ENCODE measurements at regions not wholly inside any gene's neighbourhood (a gene's known extent, or its start where the extent isn't known, plus 50 kb on each side); places are given as distances from the start of the nearest gene placed in this dataset.

DNA sequence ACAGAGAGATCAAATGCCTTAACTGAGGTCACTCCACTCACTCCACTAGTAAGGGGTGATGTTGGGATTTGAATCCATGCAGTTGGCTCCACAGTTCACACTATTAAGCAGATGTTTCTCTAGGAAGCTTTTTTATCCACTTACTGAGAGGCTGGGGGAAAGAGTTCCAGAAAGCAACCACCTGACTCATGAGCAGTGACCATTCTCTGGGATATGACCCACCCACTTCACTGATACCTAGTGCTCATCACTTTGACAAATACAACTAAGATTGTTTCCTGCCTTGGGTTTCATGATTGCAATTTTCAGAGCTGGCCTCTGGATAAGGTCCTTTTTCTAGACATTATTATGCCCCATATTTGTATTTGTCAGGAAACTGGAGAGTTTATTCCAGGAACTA, 152.1 kb upstream of the PLEKHG7 start:
- H3K27ac ChIP-seq, result no peak overlapping the region
- H3K27me3 ChIP-seq, result no peaks in the 10 kb centered on the region
- no peaks in the 10 kb centered on the region for H3K9me3 ChIP-seq
- no peak overlapping the region for H3K4me3 ChIP-seq (replicated peaks in 1 of 3)
- intact Hi-C loops (cut with DNase I), result loop anchor here (5.0 kb wide), 1 partner anchor 128 kb away; no protein-coding TSS in a partner anchor
- no peaks in the 10 kb centered on the region for H3K36me3 ChIP-seq
- TF ChIP-seq POLR2A (IDR thresholded peaks at IDR 0.05), result no peak
- TF ChIP-seq, protein P1, sequence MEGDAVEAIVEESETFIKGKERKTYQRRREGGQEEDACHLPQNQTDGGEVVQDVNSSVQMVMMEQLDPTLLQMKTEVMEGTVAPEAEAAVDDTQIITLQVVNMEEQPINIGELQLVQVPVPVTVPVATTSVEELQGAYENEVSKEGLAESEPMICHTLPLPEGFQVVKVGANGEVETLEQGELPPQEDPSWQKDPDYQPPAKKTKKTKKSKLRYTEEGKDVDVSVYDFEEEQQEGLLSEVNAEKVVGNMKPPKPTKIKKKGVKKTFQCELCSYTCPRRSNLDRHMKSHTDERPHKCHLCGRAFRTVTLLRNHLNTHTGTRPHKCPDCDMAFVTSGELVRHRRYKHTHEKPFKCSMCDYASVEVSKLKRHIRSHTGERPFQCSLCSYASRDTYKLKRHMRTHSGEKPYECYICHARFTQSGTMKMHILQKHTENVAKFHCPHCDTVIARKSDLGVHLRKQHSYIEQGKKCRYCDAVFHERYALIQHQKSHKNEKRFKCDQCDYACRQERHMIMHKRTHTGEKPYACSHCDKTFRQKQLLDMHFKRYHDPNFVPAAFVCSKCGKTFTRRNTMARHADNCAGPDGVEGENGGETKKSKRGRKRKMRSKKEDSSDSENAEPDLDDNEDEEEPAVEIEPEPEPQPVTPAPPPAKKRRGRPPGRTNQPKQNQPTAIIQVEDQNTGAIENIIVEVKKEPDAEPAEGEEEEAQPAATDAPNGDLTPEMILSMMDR (IDR thresholded peaks at IDR 0.05), result no peak
- peaks cover 0 to 16% of the 10 kb centered on the region in 2 donors for H3K4me1 ChIP-seq
- no peak for DNase-seq

DNA sequence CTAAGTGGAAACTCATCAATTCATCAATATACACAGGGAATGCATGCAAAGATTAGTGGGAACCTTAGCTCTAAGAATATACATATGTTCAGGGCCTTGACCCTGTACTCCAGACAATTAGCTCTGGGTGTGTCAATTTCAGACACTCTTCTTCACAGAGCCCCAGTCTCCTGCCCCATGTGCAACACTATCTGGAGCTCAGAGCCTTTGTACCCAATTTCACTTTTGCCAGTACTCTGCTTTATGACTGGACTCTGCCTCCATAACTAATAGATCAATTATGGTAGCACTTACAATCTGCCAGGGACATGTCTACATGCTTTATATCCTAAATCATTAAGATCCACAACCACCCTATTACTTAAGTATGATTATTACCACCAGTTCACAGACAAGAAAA, 152.5 kb upstream of the PLEKHG7 start:
- Histone ChIP-seq H3K27ac (no peak overlapping the region), H3K27me3 (no peaks in the 10 kb centered on the region), H3K36me3 (no peaks in the 10 kb centered on the region), H3K4me3 (replicated peaks in 1 of 3) (no peak overlapping the region), H3K9me3 (no peaks in the 10 kb centered on the region), H3K4me1 (peaks cover 0 to 16% of the 10 kb centered on the region in 2 donors)
- intact Hi-C loops (cut with DNase I), result loop anchor here (5.0 kb wide), 1 partner anchor 128 kb away; no protein-coding TSS in a partner anchor
- no peak for DNase-seq
- no peak for TF ChIP-seq POLR2A (IDR thresholded peaks at IDR 0.05)
- TF ChIP-seq, protein P1 (IDR thresholded peaks at IDR 0.05), result no peak

DNA sequence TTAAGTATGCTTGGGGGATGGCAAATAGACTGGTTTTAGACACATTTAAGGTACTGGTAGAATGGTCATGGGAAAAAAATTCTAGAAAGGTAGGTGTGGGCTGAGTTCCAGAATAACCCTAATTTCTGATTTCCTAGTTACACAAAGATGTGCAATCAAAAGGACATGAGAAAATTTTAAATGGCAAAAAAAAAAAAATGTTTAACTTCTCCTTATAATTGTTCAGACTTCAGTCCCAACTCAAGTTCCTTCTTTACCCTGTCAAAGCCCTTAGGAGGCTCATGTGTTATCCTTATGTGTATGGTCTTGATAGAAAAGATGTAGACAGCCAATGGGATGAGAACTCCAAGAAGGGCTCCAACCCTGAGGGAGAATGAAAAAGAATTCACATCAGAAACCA, 153.3 kb upstream of the PLEKHG7 start:
- Histone ChIP-seq H3K36me3 (no peaks in the 10 kb centered on the region), H3K27me3 (no peaks in the 10 kb centered on the region), H3K4me1 (peaks cover 3 to 17% of the 10 kb centered on the region in 2 donors), H3K27ac (no peak overlapping the region), H3K9me3 (no peaks in the 10 kb centered on the region), H3K4me3 (replicated peaks in 1 of 3) (no peak overlapping the region)
- intact Hi-C loops (cut with DNase I), result no loop called here
- no peak for DNase-seq
- TF ChIP-seq, protein P1 (IDR thresholded peaks at IDR 0.05), result no peak
- no peak for TF ChIP-seq POLR2A (IDR thresholded peaks at IDR 0.05)

DNA sequence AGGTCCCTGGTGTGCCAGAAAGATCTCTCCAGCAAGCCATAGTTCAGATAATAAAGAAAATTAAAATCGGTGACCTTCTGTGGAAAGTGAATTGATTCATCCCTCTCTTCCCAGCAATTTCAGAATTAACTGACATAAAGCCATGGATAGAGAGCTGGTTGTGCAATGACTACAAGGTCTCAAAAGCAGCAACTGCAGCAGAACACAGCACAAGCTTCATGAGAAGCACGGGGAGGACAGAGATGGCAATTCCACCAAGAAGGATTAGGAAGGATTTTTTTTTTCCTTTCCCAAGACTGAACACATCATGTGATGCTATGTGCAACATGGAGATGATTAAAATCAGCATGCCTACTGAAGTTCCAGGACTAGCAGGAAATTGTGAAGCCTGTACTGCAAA, 154.9 kb upstream of the PLEKHG7 start:
- DNase-seq, result no peak
- Histone ChIP-seq H3K27ac (no peak overlapping the region), H3K4me1 (peaks cover 19 to 30% of the 10 kb centered on the region in 2 donors), H3K36me3 (no peaks in the 10 kb centered on the region), H3K4me3 (replicated peaks in 1 of 3) (no peak overlapping the region), H3K27me3 (no peaks in the 10 kb centered on the region), H3K9me3 (no peaks in the 10 kb centered on the region)
- TF ChIP-seq, protein P1 (IDR thresholded peaks at IDR 0.05), result no peak
- TF ChIP-seq POLR2A (IDR thresholded peaks at IDR 0.05), result no peak
- WGBS, 2 donors, result 90 to 92% methylated on average over 2 of the region's 2 CpGs
- intact Hi-C loops (cut with DNase I), result no loop called here

DNA sequence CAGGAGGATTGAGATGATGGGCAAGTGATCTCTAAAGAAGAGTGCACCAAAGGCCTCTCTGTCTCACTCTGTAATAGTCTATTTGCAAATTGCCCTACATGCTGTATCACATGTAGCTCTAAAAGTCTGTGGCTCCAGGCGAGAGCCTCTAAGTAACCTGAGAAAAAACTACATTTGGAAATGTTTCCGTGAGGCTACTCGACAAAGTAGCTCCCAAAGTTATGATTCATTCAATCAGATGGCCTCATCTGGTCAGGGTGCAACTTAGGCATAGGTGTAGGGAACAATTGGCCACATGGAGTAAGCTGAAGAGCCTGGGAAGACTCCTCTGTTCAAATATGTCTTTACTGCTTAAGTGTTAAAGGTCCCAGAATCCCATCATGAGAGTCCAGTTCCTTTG, 155.4 kb upstream of the PLEKHG7 start:
- Histone ChIP-seq H3K27me3 (no peaks in the 10 kb centered on the region), H3K36me3 (no peaks in the 10 kb centered on the region), H3K27ac (no peak overlapping the region), H3K4me3 (replicated peaks in 1 of 3) (no peak overlapping the region), H3K9me3 (no peaks in the 10 kb centered on the region), H3K4me1 (peaks cover 23 to 30% of the 10 kb centered on the region in 2 donors)
- 93 to 95% methylated on average over 3 of the region's 3 CpGs for WGBS, 2 donors
- intact Hi-C loops (cut with DNase I), result no loop called here
- DNase-seq, result no peak
- TF ChIP-seq, protein P1 (IDR thresholded peaks at IDR 0.05), result no peak
- TF ChIP-seq POLR2A (IDR thresholded peaks at IDR 0.05), result no peak

All from thyroid gland (tissue), 4 donors.